Mucosa of rectum (tissue), 2 donors: ENCODE measurements at regions not wholly inside any gene's neighbourhood (a gene's known extent, or its start where the extent isn't known, plus 50 kb on each side); places are given as distances from the start of the nearest gene placed in this dataset.

ENCODE experiments used
- H3K27ac ChIP-seq, 2 donors: one replicate each; pipeline ENCODE4 v1.7.0; 2013; ENCODE audit warnings: inconsistent platforms in 2 of 2, low read depth in 2 of 2, low read length in 2 of 2
- H3K27me3 ChIP-seq, 2 donors: one replicate each; pipeline ENCODE4 v1.7.0; 2013; ENCODE audit warnings: low read length in 2 of 2; ENCODE audit not compliant: control insufficient read depth in 2 of 2, insufficient read depth in 2 of 2
- H3K36me3 ChIP-seq, 2 donors: one replicate each; pipeline ENCODE4 v1.7.0; 2013; ENCODE audit warnings: low read length in 2 of 2; ENCODE audit not compliant: control insufficient read depth in 2 of 2, insufficient read depth in 2 of 2
- H3K4me1 ChIP-seq, 2 donors: one replicate each; pipeline ENCODE4 v1.7.0; 2013; ENCODE audit warnings: low read length in 2 of 2, mild to moderate bottlenecking in 1 of 2; ENCODE audit not compliant: control insufficient read depth in 2 of 2, insufficient read depth in 2 of 2
- H3K4me3 ChIP-seq, 2 donors: one replicate each; pipeline ENCODE4 v1.7.0; 2013; ENCODE audit warnings: low read length in 2 of 2
- H3K9ac ChIP-seq, 2 donors: one replicate each; pipeline ENCODE4 v1.7.0; 2013; ENCODE audit warnings: low read length in 2 of 2, low read depth in 1 of 2, mild to moderate bottlenecking in 1 of 2
- H3K9me3 ChIP-seq, 2 donors: one replicate each; pipeline ENCODE4 v1.7.0; 2013; ENCODE audit warnings: low read length in 2 of 2; ENCODE audit not compliant: control insufficient read depth in 2 of 2
- donor health status: healthy.
- donor health status: Normal muscosa, but diverticular disease.

DNA sequence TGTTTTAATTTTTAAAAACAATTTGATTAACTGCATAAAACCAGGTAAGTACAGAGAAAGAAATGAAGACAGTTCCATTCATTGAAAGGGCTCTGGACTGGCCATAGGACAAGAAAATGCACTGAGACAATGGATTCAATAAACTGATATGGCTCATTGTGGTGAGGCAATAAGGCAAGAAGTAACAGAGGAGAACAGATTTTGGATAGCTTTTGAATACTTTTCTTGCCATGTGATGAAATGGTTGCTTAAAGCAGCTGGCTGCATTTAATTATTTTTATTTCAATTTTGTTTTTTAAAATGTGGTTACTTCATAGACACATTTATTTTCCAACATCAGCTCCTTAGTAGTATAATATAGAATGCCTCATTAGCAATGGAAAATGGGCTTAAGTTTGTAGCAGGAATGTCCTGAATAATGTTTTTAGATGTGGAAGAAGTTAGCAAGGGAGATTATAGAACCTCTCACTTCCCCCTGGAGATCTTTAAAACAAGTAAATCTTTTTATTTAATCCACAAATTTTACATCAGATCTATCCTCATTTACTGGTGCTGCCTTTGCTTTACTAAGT is 646.9 kb upstream of the ZEB2 start:
- no peak overlapping the region for H3K9ac ChIP-seq
- H3K36me3 ChIP-seq: no peaks in the 10 kb centered on the region
- H3K9me3 ChIP-seq: no peaks in the 10 kb centered on the region
- no peak overlapping the region for H3K4me3 ChIP-seq
- H3K27me3 ChIP-seq: no peaks in the 10 kb centered on the region
- no peaks in the 10 kb centered on the region for H3K4me1 ChIP-seq
- no peak overlapping the region for H3K27ac ChIP-seq

DNA sequence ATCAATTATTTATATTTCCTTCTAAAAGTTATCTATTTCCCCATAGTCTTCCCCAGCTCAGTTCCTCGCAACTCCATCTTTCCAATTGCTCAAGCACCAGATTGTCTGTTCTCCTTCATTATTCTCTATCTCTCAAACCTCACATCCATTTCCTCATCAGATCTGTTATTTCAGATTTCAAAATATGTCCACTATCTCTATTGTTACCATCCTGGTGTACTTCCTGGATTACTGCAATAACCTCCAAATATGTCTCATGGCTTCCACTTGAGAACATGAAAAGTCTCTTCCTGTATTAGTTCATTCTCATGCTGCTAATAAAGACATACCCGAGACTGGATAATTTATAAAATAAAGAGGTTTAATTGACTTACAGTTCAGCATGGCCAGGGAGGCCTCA is 641.7 kb upstream of the ZEB2 start:
- Histone ChIP-seq H3K27ac (no peak overlapping the region), H3K36me3 (no peaks in the 10 kb centered on the region), H3K9me3 (no peaks in the 10 kb centered on the region), H3K4me1 (no peaks in the 10 kb centered on the region), H3K9ac (no peak overlapping the region), H3K4me3 (no peak overlapping the region), H3K27me3 (no peaks in the 10 kb centered on the region)

DNA sequence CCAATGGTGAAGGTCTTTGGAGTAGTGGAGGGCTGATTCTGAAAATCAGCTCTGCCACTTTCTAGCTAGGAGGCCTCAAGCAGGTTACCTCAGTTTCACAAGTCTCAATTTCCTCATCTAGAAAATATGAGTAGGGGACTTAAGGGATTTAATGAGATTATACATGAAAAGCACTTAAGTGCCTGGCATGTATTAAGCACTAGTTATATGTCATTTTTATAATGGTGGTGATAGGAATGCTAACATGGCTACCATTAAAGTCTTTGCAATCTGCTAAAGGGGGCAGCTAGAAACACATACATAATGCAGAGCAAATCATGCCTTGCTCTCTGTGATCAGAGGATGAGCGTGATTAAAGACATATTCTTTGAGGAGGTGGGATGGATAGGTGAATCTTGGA is 640.9 kb upstream of the ZEB2 start:
- H3K4me1 ChIP-seq: no peaks in the 10 kb centered on the region

DNA sequence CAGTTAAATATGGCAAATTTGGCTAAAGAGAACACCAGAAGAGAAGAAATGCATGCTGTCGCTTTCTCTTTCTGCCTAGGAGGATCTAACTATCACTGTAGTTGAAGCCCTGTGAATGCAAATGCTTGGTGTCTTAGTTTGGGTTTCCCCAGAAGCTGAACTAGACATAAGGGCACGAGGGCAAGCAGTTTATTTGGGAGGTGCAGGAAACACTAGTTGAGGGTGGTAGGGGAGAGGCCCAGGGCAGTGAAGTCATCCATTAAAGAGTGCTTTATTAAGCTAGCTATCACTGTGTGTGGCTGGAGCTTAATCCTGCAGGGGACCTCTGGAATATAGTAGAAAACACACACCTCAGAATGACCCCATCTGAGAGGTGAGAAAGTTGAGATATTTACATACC is 639.8 kb upstream of the ZEB2 start:
- Histone ChIP-seq H3K27ac (no peak overlapping the region), H3K36me3 (no peaks in the 10 kb centered on the region), H3K4me1 (no peaks in the 10 kb centered on the region), H3K9me3 (no peaks in the 10 kb centered on the region), H3K27me3 (no peaks in the 10 kb centered on the region), H3K4me3 (no peak overlapping the region), H3K9ac (no peak overlapping the region)

More for the DNA sequence above, 640.9 kb upstream of the ZEB2 start:
- H3K9ac ChIP-seq: no peak overlapping the region
- no peak overlapping the region for H3K4me3 ChIP-seq
- H3K9me3 ChIP-seq: no peaks in the 10 kb centered on the region
- no peaks in the 10 kb centered on the region for H3K27me3 ChIP-seq
- no peak overlapping the region for H3K27ac ChIP-seq
- no peaks in the 10 kb centered on the region for H3K36me3 ChIP-seq

DNA sequence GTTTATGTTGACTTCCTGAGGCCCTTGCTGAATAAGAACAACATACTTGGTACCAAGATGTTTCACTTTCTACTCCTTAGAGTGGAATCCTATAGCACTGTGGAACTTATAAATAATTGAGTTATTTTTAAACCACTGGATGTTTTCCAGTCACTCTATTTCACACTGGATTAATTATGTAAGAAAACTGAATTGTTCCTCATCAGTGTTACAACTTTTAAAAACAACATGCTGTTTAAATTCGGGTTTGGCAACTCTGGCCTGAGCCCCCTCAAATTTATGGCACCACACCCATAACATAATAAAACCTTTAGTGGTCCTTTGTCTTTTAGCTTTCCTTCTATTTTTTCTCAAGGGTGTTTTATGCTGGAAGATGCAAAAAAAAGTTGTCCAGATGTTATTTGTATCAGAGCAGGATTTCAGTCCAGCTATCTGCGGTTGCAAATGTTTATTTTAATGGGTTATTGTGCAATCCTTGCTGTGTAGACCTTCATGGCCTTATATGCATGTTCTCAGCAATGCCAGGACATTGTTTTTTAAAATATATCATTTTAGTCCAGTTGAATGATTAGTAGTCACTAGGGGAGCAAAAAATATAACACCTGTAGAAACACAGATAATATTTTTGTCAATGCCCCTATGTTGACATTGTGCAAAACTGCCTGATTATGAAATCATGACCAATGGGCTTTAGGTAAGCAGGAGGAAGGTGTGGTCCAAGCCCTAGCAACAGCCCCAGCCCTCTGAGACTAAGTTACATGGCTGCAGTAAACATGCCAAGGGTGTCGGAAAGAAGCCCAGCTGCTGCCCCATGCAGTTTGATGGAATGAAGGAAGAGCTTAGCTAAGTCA is 638.0 kb upstream of the ZEB2 start:
- no peaks in the 10 kb centered on the region for H3K9me3 ChIP-seq
- H3K4me3 ChIP-seq: no peak overlapping the region
- no peak overlapping the region for H3K9ac ChIP-seq
- H3K27me3 ChIP-seq: no peaks in the 10 kb centered on the region
- H3K27ac ChIP-seq: no peak overlapping the region
- H3K36me3 ChIP-seq: no peaks in the 10 kb centered on the region
- H3K4me1 ChIP-seq: no peaks in the 10 kb centered on the region

DNA sequence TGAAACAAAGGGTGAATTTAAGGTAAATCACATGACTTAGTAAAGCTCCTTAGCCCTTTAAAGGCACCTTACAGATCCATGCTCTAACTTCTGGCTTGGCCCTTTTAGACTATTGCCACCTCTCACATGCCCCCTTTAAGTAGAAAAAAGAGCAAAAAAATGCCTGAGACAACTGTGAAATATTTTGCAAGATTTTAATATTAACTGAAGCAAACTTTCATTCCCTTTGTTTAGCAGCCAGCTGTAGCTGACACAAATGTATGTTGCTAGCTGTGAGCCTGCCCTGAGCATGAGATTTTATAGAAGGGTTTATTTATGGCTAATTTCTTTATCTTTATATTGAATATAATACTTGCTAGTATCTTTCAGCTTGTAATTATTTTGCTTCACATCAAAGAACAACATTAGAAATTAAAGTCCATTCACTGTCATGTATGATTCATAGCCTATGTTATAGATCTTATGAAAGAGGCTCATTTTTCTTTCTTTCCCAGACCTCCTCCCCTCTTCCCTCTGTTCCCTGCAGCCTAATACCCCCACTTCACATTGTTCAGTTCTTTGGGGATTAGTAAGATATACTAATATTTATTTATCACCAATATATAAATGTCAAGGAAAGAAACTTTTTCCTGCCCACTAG is 637.2 kb upstream of the ZEB2 start:
- H3K27ac ChIP-seq: no peak overlapping the region
- no peak overlapping the region for H3K9ac ChIP-seq
- H3K9me3 ChIP-seq: no peaks in the 10 kb centered on the region
- H3K36me3 ChIP-seq: no peaks in the 10 kb centered on the region
- H3K4me3 ChIP-seq: no peak overlapping the region
- no peaks in the 10 kb centered on the region for H3K27me3 ChIP-seq
- no peaks in the 10 kb centered on the region for H3K4me1 ChIP-seq

DNA sequence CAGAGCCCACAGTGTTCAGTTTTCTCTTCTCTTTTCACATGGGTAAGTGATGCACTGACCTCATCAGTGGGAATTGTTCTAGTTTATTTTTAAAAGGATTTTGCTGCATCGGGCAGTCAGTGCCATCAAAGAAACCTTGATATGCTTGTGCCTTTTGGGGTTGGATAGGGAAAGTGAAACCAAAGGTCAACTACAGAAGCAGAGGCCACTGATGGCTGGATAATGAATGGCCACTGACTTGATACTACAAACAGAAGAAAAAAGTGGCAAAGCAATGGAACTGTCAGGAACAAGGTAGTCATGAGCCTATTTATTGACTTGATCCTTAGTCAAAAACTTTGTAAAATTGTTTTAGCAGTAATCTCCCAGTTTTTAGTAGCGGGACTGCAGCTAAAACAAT is 636.3 kb upstream of the ZEB2 start:
- no peak overlapping the region for H3K4me3 ChIP-seq
- H3K36me3 ChIP-seq: no peaks in the 10 kb centered on the region
- H3K4me1 ChIP-seq: no peaks in the 10 kb centered on the region
- no peaks in the 10 kb centered on the region for H3K27me3 ChIP-seq
- no peak overlapping the region for H3K27ac ChIP-seq
- no peaks in the 10 kb centered on the region for H3K9me3 ChIP-seq
- H3K9ac ChIP-seq: no peak overlapping the region

DNA sequence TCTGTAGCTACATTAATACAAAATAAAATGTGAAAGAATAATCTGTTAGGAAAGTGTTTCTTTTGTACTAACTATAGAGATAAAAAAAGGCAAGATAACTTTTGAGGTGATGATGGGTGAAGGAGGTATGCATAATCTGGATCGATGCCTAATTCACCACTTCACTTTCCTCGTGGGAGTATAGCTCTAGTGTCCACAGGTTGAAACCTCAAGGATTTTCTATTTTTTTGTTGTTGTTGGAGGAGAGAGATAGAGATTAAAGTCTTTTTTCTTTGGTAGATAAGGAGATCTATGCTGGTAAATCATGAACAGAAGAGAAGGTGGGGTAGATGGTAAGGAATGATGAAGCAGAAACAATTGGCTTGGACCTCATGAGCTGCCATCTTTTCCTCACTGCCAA is 635.3 kb upstream of the ZEB2 start:
- H3K27ac ChIP-seq: no peak overlapping the region
- no peaks in the 10 kb centered on the region for H3K27me3 ChIP-seq

DNA sequence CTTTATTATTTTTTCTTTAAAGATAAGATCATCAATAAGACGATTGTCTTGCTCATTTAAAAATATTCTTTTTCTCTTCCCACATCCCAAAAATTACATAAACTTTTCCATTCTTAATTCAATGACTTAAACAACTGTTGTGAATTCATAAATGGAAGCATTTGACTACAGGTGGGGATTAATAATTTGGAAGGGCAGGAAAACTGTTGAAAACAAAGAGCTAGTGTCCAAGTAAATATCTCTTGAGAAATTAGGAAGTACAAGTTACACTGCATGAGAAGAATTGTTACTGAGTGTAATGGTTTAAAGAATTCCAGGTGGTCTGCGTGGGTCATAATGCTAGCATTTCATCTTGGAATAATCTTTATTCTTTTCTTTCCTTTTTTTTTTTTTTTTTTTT is 634.8 kb upstream of the ZEB2 start:
- Histone ChIP-seq H3K27me3 (no peaks in the 10 kb centered on the region), H3K9ac (no peak overlapping the region), H3K36me3 (no peaks in the 10 kb centered on the region), H3K4me1 (no peaks in the 10 kb centered on the region), H3K27ac (no peak overlapping the region), H3K9me3 (no peaks in the 10 kb centered on the region), H3K4me3 (no peak overlapping the region)

More for the DNA sequence above, 635.3 kb upstream of the ZEB2 start:
- H3K4me3 ChIP-seq: no peak overlapping the region
- no peaks in the 10 kb centered on the region for H3K36me3 ChIP-seq
- no peaks in the 10 kb centered on the region for H3K4me1 ChIP-seq
- H3K9me3 ChIP-seq: no peaks in the 10 kb centered on the region
- no peak overlapping the region for H3K9ac ChIP-seq

DNA sequence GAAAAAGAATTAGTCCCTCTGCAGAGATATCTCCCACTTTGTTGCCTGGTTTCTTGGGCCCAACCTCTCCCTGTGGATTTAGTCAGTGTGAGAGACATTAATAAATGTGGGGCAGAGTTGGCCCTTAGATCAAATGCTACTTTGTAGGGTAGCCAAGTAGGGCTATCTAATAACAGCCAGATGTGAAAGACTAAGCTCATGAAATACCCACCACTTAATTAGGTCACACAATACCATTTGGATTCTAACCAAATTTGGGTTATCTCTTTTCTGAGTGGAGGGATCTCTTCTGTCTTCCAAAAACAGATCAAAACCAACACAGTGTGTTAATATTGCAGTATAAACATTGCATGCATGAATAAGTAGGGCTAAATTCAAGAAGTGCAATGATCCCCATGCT is 626.8 kb upstream of the ZEB2 start:
- Histone ChIP-seq H3K4me1 (no peaks in the 10 kb centered on the region), H3K27me3 (no peaks in the 10 kb centered on the region), H3K9ac (no peak overlapping the region), H3K36me3 (no peaks in the 10 kb centered on the region), H3K9me3 (no peaks in the 10 kb centered on the region), H3K4me3 (no peak overlapping the region), H3K27ac (no peak overlapping the region)
